DOHH2 (cell line): ENCODE measurements at regions not wholly inside any gene's neighbourhood (a gene's known extent, or its start where the extent isn't known, plus 50 kb on each side); places are given as distances from the start of the nearest gene placed in this dataset.

Experiments
- EZH2phosphoT487 ChIP-seq: fragments of 200-600 bp; sonication (generic); IDR thresholded peaks from 2 replicates; pipeline ENCODE4 v1.6.1; 2017; ENCODE audit warnings: borderline replicate concordance, mild to moderate bottlenecking, antibody characterized with exemption, low read length, moderate library complexity, mixed read lengths
- TF ChIP-seq, protein P1 (sequence below): fragments of 200-600 bp; sonication (generic); IDR thresholded peaks from one replicate; pipeline ENCODE4 v1.5.1; 2014; ENCODE audit warnings: antibody characterized with exemption, mild to moderate bottlenecking, low read depth, low read length; ENCODE audit not compliant: poor library complexity, severe bottlenecking

DNA sequence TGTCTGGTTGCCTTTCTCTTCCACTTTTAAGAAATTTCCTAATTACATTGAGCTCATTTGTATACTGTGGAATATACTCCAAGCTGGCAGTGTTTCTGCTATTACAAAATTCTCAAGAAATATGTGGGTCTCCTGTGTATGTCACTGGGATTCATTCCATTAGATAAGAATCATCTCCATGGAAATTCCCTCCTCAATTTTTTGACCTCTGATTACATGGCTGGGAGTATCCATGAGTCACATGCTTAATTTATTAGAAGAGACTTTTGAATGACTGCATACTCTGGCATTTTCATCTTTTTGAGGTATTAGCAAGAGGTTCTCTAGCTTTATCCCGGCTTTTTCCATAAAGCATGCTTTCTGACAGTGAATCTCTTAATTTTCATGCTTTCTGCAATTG, 665.5 kb upstream of the CNTNAP5 start:
- TF ChIP-seq, protein P1, sequence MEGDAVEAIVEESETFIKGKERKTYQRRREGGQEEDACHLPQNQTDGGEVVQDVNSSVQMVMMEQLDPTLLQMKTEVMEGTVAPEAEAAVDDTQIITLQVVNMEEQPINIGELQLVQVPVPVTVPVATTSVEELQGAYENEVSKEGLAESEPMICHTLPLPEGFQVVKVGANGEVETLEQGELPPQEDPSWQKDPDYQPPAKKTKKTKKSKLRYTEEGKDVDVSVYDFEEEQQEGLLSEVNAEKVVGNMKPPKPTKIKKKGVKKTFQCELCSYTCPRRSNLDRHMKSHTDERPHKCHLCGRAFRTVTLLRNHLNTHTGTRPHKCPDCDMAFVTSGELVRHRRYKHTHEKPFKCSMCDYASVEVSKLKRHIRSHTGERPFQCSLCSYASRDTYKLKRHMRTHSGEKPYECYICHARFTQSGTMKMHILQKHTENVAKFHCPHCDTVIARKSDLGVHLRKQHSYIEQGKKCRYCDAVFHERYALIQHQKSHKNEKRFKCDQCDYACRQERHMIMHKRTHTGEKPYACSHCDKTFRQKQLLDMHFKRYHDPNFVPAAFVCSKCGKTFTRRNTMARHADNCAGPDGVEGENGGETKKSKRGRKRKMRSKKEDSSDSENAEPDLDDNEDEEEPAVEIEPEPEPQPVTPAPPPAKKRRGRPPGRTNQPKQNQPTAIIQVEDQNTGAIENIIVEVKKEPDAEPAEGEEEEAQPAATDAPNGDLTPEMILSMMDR: no peak
- TF ChIP-seq EZH2phosphoT487: no peak
